Fibroblast of skin of right quadriceps (primary cell): ENCODE measurements at regions not wholly inside any gene's neighbourhood (a gene's known extent, or its start where the extent isn't known, plus 50 kb on each side); places are given as distances from the start of the nearest gene placed in this dataset.
"Not testable (repeated sequence)": the region's sequence is repeated elsewhere in the genome, so short reads cannot be mapped to it uniquely, and the experiment has no call there.

Experiments used
- DNase-seq: peaks from one replicate; pipeline ENCODE4 v3.0.0-alpha.2; 2013

- not testable (repeated sequence) for DNase-seq
Observed at GRCh38 chr15:24202297-24202696, 473.3 kb upstream of the NPAP1 start.

DNA sequence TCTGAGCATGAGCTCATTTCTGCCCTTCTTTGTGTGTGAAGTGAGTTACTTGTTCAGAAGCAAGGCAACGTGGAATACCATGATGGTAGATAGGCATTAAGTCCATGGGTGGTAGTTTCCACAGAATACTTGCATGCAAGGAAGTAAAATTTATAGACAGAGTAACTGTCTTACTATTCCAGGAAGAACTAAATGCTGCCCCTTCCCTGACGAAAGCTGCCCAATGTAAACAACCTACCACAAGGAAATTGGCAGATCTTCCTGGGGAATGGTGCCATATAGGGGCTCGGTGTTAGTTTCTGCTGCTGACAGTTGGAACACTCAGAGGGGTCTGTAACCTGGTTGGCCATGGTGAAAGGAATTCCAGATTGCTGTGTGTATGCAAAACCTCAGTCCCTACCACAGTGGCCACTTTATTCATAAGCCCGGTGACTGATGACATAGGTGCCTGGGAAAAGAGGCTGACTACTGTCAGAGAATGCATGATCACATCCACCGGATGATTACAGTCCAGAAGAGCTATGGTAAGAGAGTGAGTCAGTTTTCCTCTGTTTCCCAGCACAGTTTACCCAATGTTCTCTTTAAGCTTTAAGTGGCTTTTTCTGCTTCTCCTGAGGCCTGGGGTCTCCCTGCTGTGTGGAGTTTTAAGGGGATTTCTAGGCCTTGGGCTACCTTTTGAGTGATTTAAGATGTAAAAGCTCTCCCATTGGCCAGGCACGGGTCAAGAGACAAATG lies 463.7 kb upstream of the NPAP1 start:
- DNase-seq = not testable (repeated sequence)

GRCh38 chr15:24223739-24224138 lies 451.8 kb upstream of the NPAP1 start:
- no peak for DNase-seq

DNA sequence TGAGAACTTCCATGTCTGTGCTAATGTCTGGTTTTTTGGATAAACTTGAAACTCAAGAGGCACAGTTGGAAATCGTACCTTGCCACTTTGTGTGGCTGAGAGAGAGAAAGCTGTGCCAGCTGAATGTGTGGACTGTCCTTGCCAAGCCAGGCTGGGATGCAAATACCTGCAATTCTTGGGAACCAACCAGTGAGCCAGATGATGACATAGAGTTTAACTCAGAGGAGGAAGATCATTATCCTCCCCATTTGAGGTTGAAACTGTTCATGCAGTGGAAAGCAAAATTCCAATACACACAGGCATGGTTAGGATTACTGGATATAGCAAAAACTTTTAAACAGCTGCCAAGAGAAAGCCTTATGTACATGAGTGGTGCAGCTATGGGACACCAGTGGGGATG lies 451.4 kb upstream of the NPAP1 start:
- no peak for DNase-seq

- DNase-seq = not testable (repeated sequence)
Observed at GRCh38 chr15:24228922-24229321, 446.7 kb upstream of the NPAP1 start.

- DNase-seq = not testable (repeated sequence)
Observed at GRCh38 chr15:24233134-24233533, 442.4 kb upstream of the NPAP1 start.

GRCh38 chr15:24240580-24240979 lies 435.0 kb upstream of the NPAP1 start:
- DNase-seq = not testable (repeated sequence)

DNA sequence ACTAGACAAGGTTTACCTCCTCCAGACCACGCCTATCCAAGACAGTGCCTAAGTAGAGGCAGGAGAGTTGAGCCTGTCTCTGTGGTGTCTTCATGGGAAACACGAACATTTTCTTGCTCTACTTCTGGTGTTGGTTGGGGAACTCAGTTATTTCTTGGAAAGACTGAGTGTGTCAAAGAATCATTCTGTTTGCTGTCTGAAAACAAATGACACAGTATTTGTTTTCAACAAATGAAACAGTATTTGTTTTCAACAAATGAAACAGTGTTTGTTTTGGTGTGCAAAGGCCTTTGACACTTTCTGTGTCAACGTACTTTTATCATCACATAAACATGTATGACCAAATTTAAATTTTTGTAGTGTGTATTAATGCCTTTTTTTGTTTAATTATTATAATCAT lies 416.5 kb upstream of the NPAP1 start:
- DNase-seq = not testable (repeated sequence)

DNA sequence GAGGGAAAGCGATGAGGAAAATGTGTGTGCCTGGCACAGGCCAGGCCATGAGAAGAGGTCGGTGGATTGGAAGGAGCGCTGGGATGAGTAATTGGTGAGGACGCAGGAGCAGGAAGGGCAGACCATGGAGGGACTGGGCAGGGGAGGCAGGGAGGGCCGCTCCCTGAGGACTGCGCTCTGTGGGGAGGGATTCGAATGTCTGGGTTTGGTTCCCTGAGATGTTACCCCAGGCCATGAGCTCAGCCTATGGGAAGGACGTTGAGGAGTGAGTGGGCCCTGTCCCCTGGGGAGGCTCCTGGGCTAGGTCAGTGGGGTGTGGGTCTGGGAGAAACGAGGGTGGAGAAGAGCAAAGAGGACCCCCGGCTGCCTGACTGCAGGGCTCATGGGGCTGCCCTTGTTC lies 415.2 kb upstream of the NPAP1 start:
- not testable (repeated sequence) for DNase-seq

DNA sequence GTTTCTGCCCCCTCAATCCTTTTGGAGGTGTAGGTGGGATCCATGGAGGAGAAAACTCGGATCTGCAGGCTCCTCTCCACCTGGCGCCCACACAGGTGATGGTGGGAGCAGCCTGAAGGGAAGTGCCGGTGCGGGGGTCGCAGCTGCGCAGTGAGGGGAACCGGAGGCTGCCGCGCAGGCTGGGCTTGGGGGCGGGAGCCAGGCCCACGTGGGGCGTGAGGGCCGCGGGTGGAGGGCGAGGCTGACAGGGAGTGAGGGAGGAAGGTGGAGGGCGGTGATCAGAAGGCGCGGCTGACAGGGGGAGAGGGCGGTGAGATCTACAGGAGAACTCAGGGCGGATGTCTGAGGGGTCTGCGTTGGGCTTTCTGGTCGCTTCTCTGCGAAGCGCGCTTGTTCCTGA lies 414.7 kb upstream of the NPAP1 start:
- DNase-seq = not testable (repeated sequence)

- DNase-seq = not testable (repeated sequence)
Observed at GRCh38 chr15:24268536-24269165, 406.9 kb upstream of the NPAP1 start.

GRCh38 chr15:24269166-24269571 lies 406.4 kb upstream of the NPAP1 start:
- DNase-seq = no peak

- DNase-seq = no peak
Observed at GRCh38 chr15:24269923-24270322, 405.7 kb upstream of the NPAP1 start.

DNA sequence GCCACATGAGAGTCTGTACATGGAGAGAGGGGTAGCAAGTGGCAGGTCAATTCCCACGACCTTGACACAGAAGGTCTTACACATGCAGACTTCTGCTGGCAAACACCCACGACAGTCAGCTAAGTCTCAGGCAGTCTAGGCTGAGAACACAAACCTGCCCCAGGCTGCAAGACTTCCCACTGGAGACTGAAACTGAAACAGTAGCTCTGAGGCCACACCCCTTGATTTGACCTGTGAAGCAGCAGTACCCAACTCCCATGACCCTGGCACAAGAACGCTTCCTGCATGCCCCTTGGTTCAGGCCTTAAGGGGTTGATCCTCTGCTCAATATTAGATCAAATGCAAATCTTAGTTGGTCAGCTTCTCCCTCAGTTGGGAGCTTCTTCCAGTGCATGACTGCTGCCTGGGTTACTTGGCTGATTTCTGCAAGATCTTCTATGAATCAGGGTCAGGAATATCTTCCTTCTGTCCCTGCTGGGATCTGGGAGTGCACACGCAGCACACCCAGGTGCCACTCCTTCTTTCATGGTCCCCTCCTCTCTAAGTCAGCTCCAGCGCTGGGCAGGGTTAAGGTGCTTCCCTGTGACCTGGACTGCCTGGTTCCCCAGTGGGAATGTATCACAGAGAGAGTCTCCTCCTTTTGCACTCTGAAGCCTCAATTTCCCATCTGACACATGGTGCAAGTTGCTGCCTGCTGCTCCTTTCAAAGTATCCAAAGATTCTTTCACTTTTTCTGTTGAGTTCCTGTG lies 403.9 kb upstream of the NPAP1 start:
- DNase-seq = not testable (repeated sequence)

DNA sequence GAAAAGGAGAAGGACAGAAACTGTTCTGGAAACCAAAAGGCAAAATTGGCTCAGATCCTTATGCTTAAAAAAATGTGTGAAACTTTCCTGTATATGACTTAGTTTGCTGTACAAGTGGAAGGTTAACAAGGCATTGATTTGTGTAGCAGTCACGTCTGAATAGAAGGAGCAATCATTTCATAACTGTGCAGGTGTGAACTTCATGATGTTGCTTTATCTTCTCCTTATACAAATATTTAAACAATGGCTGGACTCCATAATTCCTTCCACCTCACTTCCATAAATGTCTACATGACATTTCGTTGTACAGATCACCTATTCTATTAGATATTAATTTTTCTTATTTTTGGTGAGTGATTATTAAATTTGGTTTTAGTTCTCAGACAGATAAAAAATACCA lies 382.7 kb upstream of the NPAP1 start:
- DNase-seq = no peak

DNA sequence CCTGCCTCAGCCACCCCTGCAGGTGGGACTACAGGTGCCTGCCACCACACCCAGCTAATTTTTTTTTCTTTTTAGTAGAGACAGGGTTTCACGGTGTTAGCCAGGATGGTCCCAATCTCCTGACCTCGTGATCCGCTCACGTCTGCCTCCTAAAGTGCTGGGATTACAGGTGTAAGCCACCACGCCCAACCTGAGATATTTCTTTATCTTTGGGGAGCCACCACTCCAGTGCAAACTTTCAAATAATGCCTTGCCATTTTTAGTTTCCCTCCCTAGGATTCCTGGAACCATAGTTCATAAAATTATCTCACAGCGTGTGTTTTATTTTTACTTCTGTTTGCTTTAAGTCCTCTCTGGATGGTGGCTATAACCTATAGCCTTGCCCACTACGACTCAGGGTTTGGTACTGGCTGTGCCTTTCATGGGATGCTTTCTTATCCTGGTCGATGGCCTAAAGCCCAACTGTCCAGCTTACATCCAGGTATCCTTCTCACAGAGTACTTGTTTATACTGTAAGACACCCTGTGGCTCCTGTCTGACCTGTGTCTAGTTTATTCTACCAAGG lies 374.7 kb upstream of the NPAP1 start:
- DNase-seq = not testable (repeated sequence)

DNA sequence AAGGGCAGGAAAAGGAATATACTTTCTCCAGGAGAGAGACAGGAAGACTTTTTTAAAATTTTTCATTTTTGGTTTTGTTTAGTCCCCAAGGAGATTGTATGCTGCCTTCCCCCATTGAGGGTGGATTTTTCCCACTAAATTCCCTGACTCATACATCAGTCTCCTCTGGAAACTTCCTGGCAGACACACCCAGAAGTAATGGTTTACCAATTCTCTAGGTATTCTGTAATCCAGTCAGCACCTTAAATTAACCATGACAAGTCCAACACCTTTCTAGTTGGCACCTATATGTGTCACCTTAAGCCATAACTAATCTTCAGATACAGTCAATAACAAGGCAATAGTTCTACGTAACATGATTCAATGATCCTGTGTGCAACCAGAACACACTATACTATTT lies 373.6 kb upstream of the NPAP1 start:
- DNase-seq = not testable (repeated sequence)

DNA sequence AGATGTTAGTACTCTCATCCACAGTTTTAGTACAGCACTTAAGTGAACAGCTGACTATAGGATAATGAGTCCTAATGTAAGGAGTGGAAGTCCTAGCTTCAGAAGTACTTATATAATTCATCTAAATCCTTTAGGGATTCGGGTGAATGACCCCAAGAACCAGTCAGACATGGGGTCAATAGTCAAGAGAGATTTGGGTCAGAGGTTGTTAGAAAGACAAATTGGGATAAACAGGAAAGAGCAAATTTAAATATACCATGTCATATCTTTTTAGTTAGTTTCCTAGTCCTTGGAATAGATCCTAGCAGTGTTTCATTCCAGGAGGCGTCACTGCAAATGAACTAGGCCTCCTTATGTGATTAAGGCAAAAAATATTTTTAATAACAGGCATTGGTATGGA lies 370.8 kb upstream of the NPAP1 start:
- DNase-seq = not testable (repeated sequence)

DNA sequence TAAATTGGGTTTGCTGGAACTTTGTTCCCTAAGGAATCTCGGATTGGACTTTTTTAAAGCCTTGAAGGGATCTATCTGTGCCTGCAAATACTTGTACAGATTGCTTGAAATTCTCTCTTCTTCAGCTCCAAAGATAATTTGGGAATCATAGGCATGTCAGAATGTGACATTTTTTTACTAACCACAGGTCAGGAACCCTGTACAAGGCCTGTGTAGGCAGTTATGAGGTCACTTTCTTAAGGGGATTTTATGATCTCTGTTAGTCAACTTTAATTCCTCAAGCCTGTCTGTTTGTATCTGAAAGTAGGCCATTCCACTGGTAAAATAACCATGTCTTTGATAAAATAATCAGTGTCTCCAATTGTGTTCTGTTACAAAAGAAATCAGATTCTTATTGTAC lies 369.9 kb upstream of the NPAP1 start:
- not testable (repeated sequence) for DNase-seq

DNA sequence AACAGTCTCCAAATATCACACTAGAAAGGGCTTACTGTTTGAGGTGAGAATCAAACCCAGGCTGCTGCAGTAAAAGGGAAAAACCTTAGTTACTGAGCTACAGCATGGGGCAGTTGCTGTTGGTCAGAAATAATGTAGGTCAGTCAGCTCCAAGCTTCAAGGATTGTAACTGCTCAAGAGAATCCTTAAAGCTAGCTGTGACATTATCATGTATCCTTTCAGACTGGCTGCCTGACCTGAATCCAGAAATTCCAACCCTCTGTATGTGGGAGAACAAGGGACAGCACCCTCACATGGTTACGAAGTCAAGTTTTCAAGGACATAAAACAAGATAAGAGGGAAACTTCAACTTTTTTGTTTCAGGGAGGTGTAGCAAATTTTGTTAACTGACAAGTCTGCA lies 365.9 kb upstream of the NPAP1 start:
- DNase-seq = not testable (repeated sequence)

- not testable (repeated sequence) for DNase-seq
Observed at GRCh38 chr15:24311692-24312091, 363.9 kb upstream of the NPAP1 start.

GRCh38 chr15:24316326-24316725 lies 359.2 kb upstream of the NPAP1 start:
- DNase-seq = not testable (repeated sequence)

DNA sequence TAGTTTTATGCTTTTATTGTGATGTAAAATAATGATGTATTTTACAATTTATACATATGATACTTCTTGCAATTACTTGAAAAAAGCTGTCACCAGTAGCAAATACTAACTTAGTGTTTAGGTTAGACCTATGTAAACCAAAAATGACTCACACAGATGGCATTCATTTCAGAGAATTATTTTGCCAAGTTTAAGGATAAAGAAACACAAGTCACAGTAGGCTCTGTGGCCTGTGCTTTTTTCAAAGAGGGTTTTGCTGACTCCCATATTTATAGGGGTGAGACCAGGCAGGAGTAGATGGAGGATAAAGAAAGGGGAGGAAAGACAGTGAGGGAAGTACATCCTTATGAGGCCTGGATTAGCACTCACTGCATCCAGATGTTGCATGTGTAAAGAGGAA lies 356.6 kb upstream of the NPAP1 start:
- DNase-seq = no peak
